ENCODE measurements at regions not wholly inside any gene's neighbourhood (a gene's known extent, or its start where the extent isn't known, plus 50 kb on each side); places are given as distances from the start of the nearest gene placed in this dataset.

DNA sequence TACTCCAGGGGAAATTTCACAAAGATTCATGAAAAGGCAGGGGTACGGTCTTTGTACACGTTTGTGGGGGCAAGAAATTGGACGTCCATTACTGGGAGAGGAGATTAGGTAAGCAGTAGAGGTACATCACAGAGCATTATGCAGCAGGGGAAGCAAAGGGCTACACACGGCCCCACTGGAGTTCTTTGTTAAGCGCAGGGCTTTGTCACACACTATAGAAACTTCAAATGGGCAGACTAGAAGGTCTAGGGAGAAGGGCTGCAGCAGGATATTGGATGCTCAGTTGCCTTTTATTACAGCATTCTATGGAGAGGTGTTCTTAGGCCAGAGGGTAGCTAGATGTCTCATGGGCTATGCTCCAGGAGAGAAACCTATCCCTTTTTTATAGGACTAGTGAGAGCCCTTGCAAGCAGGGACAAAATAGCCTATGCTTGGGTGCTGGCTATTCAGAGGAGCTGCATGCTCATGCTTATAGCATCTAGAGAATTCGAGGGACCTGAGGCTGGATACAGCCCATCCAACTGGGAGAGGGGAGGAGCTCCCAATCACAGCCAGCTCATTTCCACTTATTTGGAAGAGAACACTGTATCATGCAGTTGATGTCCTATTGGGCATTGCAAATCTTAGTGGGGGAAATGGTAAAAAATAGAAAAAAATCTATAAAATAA lies 506.4 kb upstream of the ADAMTS9 start:
- no peaks in the 10 kb centered on the region for H3K27me3 ChIP-seq (replicated peaks)
- TF ChIP-seq, protein P1, sequence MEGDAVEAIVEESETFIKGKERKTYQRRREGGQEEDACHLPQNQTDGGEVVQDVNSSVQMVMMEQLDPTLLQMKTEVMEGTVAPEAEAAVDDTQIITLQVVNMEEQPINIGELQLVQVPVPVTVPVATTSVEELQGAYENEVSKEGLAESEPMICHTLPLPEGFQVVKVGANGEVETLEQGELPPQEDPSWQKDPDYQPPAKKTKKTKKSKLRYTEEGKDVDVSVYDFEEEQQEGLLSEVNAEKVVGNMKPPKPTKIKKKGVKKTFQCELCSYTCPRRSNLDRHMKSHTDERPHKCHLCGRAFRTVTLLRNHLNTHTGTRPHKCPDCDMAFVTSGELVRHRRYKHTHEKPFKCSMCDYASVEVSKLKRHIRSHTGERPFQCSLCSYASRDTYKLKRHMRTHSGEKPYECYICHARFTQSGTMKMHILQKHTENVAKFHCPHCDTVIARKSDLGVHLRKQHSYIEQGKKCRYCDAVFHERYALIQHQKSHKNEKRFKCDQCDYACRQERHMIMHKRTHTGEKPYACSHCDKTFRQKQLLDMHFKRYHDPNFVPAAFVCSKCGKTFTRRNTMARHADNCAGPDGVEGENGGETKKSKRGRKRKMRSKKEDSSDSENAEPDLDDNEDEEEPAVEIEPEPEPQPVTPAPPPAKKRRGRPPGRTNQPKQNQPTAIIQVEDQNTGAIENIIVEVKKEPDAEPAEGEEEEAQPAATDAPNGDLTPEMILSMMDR (IDR thresholded peaks at IDR 0.05; ENCODE audit: low read depth, low read length, missing control alignments) = no peak
- no peak for DNase-seq
- H3K27ac ChIP-seq = no peak overlapping the region
- H3K4me3 ChIP-seq (ENCODE audit: low read depth, low read length) = no peak overlapping the region
- in situ Hi-C loops (cut with HindIII; ENCODE audit: low pct_ligation_motif_present, low sequenced_read_pairs) = no loop called here
- H3K36me3 ChIP-seq (replicated peaks) = no peaks in the 10 kb centered on the region

DNA sequence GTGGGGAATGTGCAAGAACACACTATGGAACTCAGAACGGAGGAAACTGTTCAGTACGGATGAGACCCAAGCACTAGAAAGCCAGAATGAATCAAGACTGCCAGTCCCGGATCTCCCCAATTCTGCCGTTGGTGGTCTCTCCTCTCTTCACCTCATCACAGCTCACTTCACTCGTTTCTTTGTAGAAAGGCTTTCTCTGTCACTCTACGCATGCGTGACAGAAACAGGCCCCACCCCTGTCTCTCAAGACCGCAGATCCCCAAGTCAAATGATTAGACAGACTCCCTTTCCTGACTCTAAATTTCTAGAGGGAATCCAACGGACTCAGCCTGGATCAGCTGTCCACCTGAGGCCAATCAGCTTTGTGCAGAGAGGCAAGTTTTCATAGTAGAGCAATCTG lies 505.7 kb upstream of the ADAMTS9 start:
- H3K27ac ChIP-seq = no peak overlapping the region
- in situ Hi-C loops (cut with HindIII; ENCODE audit: low pct_ligation_motif_present, low sequenced_read_pairs) = no loop called here
- TF ChIP-seq, protein P1 (IDR thresholded peaks at IDR 0.05; ENCODE audit: low read depth, low read length, missing control alignments) = no peak
- DNase-seq = no peak
- H3K27me3 ChIP-seq (replicated peaks) = no peaks in the 10 kb centered on the region
- no peaks in the 10 kb centered on the region for H3K36me3 ChIP-seq (replicated peaks)
- H3K4me3 ChIP-seq (ENCODE audit: low read depth, low read length) = no peak overlapping the region

DNA sequence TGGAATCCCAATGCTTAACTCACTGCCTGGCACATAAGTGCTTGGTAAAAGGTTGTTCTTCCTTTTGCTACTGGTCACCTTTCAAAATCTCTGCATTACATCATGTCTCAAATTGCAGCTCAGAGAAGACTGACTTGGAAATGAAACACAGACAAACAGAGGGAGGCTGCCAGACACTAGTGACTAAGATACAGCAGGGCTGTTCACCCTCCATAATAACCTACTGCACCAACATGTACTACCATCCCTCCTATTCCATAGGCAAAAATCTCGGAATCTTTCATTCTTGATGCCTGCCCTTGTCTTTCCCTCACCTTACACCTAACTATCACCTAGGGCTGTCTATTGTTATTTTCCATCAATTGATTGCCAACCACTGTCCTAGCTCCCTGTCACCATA lies 502.3 kb upstream of the ADAMTS9 start:
- no peak for DNase-seq
- Histone ChIP-seq H3K36me3 (replicated peaks) (no peaks in the 10 kb centered on the region), H3K27ac (no peak overlapping the region), H3K4me3 (ENCODE audit: low read depth, low read length) (no peak overlapping the region), H3K27me3 (replicated peaks) (no peaks in the 10 kb centered on the region)
- TF ChIP-seq, protein P1 (IDR thresholded peaks at IDR 0.05; ENCODE audit: low read depth, low read length, missing control alignments) = no peak
- in situ Hi-C loops (cut with HindIII; ENCODE audit: low pct_ligation_motif_present, low sequenced_read_pairs) = no loop called here

DNA sequence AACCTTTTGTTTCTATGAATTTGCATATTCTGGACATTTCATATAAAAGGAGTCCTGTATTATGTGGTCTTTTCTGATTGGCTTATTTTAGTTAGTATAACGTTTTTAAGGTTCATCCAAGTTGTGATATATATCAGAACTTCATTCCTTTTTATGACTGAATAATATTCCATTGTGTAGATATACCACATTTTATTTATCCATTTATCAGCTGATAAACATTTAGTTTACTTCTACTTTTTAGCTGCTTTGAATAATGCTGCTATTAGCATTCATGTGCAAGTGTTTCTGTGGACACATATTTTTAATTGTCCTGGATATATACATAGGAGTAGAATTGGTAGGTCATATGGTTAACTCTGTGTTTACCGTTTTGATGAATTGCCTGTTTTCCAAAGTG lies 498.5 kb upstream of the ADAMTS9 start:
- Histone ChIP-seq H3K36me3 (replicated peaks) (no peaks in the 10 kb centered on the region), H3K4me3 (ENCODE audit: low read depth, low read length) (no peak overlapping the region), H3K27me3 (replicated peaks) (no peaks in the 10 kb centered on the region), H3K27ac (no peak overlapping the region)
- in situ Hi-C loops (cut with HindIII; ENCODE audit: low pct_ligation_motif_present, low sequenced_read_pairs) = no loop called here
- TF ChIP-seq, protein P1 (IDR thresholded peaks at IDR 0.05; ENCODE audit: low read depth, low read length, missing control alignments) = no peak
- DNase-seq = no peak

DNA sequence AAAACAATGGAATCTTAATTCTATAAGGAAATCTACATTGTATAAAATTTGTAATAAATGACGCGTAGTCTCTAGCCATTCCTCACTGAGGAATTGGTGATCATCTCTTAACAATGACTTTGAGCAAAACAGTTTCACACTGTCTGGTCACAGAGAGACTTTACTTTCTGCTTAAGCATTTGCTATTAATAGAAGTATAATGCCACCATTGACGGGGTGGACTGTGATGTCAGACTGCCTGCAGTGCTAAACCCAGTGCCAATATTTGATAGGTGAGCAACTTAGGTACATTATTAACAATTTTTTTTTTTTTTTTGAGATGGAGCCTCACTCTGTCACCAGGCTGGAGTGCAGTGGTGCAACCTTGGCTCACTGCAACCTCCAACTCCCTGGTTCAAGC lies 494.9 kb upstream of the ADAMTS9 start:
- Histone ChIP-seq H3K36me3 (replicated peaks) (no peaks in the 10 kb centered on the region), H3K4me3 (ENCODE audit: low read depth, low read length) (no peak overlapping the region), H3K27me3 (replicated peaks) (no peaks in the 10 kb centered on the region), H3K27ac (no peak overlapping the region)
- in situ Hi-C loops (cut with HindIII; ENCODE audit: low pct_ligation_motif_present, low sequenced_read_pairs) = no loop called here
- TF ChIP-seq, protein P1 (IDR thresholded peaks at IDR 0.05; ENCODE audit: low read depth, low read length, missing control alignments) = no peak
- DNase-seq = no peak

DNA sequence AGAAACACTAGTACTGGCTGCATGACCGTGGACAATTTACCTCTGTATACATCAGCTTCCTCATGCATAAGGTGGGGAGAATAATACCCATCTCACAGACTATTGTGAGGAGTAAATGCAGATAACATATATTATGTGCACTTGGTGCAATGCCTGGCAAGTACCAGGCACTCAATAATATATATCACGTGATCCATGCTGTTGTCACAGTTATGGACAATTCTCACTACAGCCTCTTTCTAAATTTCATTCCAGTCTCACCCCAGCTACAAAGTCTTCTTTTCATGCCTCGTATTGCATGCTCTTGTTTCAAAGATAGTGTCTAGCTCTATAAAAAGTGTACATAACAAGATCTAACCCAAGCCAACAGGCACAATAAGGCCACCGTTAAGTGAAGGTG lies 494.3 kb upstream of the ADAMTS9 start:
- Histone ChIP-seq H3K27me3 (replicated peaks) (no peaks in the 10 kb centered on the region), H3K27ac (no peak overlapping the region), H3K36me3 (replicated peaks) (no peaks in the 10 kb centered on the region), H3K4me3 (ENCODE audit: low read depth, low read length) (no peak overlapping the region)
- TF ChIP-seq, protein P1 (IDR thresholded peaks at IDR 0.05; ENCODE audit: low read depth, low read length, missing control alignments) = no peak
- DNase-seq = no peak
- in situ Hi-C loops (cut with HindIII; ENCODE audit: low pct_ligation_motif_present, low sequenced_read_pairs) = no loop called here

Data from brain microvascular endothelial cell (primary cell).